ENCODE measurements at regions not wholly inside any gene's neighbourhood (a gene's known extent, or its start where the extent isn't known, plus 50 kb on each side); places are given as distances from the start of the nearest gene placed in this dataset.

DNA sequence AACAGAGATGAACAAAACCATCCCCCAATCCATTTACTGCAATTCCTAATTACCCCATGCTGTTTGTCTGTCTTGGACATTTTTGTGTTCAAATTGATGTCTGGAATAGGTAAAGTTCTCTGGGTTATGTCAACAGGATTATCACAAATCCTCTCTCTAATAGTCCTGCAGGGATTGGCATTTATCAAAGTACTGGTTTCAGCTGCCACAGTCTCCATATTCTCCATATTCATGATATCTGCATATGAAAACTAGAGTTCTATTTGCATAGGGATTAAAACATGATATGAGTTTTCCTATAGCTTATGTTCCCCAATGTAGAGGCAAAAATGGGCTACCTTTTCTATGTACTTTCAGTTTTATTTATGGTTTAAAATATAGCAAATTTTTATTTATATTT, 355.8 kb downstream of the ADRA2A start:
- TF ChIP-seq, protein P1, sequence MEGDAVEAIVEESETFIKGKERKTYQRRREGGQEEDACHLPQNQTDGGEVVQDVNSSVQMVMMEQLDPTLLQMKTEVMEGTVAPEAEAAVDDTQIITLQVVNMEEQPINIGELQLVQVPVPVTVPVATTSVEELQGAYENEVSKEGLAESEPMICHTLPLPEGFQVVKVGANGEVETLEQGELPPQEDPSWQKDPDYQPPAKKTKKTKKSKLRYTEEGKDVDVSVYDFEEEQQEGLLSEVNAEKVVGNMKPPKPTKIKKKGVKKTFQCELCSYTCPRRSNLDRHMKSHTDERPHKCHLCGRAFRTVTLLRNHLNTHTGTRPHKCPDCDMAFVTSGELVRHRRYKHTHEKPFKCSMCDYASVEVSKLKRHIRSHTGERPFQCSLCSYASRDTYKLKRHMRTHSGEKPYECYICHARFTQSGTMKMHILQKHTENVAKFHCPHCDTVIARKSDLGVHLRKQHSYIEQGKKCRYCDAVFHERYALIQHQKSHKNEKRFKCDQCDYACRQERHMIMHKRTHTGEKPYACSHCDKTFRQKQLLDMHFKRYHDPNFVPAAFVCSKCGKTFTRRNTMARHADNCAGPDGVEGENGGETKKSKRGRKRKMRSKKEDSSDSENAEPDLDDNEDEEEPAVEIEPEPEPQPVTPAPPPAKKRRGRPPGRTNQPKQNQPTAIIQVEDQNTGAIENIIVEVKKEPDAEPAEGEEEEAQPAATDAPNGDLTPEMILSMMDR (IDR thresholded peaks at IDR 0.05), result no peak
- no peak for TF ChIP-seq POLR2AphosphoS5 (IDR thresholded peaks at IDR 0.05)
- TF ChIP-seq POLR2A (IDR thresholded peaks at IDR 0.05), result no peak

Data from upper lobe of left lung (tissue), 4 donors.